ENCODE measurements at regions not wholly inside any gene's neighbourhood (a gene's known extent, or its start where the extent isn't known, plus 50 kb on each side); places are given as distances from the start of the nearest gene placed in this dataset.
"Not testable (repeated sequence)": the region's sequence is repeated elsewhere in the genome, so short reads cannot be mapped to it uniquely, and the experiment has no call there.

- TF ChIP-seq CTCF (IDR thresholded peaks at IDR 0.05; ENCODE audit: insufficient read depth, low read depth, low read length); EZH2 (IDR thresholded peaks at IDR 0.05; ENCODE audit: insufficient read depth, low read length): not testable (repeated sequence)
Observed at GRCh38 chr7:46043338-46043737, 122.3 kb upstream of the IGFBP3 start.
